ENCODE measurements at regions not wholly inside any gene's neighbourhood (a gene's known extent, or its start where the extent isn't known, plus 50 kb on each side); places are given as distances from the start of the nearest gene placed in this dataset.
A peak's percentile ranks its signal among the peaks of the same experiment; 100 is the strongest.
"Not testable (repeated sequence)": the region's sequence is repeated elsewhere in the genome, so short reads cannot be mapped to it uniquely, and the experiment has no call there.

DNA sequence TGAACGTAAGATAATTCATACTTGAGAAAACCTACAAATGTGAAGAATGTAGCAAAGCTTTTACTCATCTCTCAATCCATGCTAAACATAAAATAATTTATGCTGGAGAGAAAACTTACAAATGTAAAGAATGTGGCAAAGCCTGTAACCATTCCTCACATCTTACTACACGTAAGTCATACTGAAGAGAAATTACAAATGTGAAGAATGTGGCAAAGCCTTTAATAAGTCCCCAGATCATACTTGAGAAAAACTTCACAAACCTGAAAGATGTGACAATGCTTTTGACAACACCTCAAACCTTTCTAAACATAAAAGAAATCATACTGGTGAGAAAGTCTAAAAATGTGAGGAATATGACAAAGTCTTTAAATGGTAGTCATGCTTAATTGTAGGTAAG is 89.4 kb downstream of the ZNF675 start:
- no peak for DNase-seq (ENCODE audit: low spot score)

DNA sequence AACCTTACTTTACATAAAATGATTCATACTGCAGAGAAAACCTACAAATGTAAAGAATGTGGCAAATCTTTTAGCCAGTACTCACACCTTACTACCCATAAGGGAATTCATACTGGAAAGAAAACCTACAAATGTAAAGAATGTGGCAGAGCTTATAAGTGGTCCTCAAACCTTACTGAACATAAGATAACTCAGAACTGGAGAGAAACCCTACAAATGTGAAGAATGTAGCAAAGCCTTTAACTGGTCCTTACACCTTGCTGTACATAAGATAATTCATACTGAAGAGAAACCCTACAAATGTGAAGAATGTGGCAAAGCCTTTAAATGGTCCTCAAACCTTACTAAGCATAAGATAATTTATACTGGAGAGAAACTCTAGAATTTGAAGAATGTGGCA is 90.1 kb downstream of the ZNF675 start:
- no peak for DNase-seq (ENCODE audit: low spot score)

DNA sequence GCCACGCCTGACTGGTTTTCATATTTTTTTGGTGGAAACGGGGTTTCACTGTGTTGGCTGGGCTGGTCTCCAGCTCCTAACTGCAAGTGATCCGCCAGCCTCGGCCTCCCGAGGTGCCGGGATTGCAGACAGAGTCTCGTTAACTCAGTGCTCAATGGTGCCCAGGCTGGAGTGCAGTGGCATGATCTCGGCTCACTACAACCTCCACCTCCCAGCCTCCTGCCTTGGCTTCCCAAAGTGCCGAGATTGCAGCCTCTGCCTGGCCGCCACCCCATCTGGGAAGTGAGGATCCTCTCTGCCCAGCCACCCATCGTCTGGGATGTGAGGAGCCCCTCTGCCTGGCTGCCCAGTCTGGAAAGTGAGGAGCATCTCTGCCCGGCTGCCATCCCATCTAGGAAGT is 92.7 kb downstream of the ZNF675 start:
- not testable (repeated sequence) for DNase-seq (ENCODE audit: low spot score)

DNA sequence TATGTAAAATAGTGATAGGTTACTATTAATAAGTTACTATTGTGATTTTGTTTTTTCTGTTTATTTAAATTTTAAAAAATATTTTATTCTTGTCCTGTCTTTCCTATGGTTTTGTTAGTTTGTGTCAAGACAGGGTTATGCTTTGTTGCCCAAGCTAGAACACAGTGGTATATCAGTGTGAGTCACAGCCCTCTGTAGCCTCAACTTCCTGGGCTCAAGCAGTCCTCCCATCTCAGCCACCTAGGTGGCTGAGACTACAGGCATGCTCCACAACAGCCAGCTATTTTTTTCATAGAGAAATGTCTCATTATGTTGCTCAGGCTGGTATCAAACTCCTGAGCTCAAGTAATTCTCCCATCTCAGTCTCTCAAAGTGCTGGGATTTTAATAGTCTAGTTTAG is 99.5 kb downstream of the ZNF675 start:
- no peak for DNase-seq (ENCODE audit: low spot score)

DNA sequence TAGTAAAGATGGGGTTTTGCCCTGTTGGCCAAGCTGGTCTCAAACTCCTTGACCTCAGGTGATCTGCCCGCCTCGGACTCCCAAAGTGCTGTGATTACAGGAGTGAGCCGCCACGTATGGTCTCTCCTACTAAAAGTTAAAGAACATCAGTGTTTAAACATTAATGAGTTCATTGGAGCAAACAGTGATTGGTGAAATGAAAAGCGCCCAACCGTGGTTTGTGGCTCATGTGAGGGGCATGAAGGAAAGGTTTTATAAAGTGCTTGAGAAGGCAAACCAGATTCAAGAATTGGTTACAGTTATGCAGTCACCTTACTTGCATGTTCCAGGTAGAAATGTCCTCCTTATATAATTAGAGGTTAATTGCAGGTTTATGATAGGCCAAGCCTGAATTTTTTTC is 109.5 kb downstream of the ZNF675 start:
- no peak for DNase-seq (ENCODE audit: low spot score)

DNA sequence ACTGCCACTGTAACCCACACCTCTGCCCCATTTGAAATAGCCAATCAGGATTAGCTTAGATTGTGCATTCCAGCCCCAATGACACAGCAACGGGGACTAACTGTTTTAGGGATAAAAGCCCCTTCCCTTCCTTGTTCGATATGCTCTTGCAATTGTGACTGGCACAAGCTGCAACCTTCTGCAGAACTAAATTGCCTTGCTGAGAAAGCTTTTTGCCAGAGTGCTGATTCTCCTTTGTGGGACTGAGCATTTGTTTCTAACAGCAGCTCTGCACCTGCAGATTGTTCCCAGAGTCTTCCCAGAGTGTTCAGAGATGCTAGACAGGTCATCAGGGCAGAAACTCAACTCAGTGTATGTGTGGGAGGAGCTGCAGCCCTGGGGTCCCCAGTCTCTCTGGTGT is 115.8 kb downstream of the ZNF675 start:
- no peak for DNase-seq (ENCODE audit: low spot score)

DNA sequence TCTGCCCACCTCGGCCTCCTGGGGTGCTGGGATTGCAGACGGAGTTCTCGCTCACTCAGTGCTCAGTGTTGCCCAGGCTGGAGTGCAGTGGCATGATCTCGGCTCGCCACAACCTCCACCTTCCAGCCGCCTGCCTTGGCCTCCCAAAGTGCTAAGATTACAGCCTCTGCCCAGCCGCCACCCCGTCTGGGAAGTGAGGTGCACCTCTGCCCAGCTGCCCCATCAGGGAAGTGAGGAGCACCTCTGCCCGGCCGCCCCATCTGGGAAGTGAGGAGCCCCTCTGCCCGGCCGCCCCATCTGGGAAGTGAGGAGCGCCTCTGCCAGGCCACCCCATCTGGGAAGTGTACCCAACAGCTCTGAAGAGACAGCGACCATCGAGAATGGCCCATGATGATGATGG is 118.9 kb downstream of the ZNF675 start:
- not testable (repeated sequence) for DNase-seq (ENCODE audit: low spot score)

DNA sequence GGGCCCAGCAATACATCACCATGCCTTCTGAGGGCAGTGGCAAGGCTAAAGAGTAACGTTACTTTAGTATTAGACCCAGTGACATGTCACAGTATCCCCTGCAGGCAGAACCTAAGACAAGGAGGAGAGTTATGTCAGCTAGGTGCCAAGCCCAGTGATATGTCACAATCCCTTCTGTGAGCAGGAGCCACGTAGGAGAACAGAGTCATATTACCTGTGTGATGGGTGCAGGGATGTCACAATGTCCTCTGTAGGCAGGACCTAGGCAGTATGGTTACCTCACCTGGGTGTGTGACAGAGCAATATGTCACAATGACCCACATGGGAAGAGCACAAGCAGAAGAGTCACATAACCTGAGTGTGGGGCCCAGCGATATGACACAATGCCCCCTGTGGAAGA is 121.8 kb downstream of the ZNF675 start:
- DNase-seq (ENCODE audit: low spot score) = no peak

DNA sequence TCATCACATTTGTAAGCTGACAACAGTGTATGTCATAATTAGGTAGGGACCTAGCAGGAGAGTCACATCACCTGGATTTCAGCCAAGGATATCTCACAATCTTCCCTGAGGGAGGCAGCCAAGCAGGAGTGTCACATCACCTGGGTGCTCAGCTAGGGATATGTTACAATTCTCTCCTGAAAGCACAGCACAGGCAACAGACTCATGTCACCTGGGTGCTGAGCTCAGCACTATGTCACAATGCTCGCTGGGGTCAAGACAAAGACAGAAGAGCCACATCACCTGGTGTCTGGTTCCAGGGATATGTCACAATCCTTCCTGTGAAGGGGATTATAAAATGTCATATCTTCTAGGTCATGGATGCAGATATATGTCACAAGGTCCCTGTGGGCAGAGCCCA is 123.7 kb downstream of the ZNF675 start:
- DNase-seq (ENCODE audit: low spot score) = no peak

DNA sequence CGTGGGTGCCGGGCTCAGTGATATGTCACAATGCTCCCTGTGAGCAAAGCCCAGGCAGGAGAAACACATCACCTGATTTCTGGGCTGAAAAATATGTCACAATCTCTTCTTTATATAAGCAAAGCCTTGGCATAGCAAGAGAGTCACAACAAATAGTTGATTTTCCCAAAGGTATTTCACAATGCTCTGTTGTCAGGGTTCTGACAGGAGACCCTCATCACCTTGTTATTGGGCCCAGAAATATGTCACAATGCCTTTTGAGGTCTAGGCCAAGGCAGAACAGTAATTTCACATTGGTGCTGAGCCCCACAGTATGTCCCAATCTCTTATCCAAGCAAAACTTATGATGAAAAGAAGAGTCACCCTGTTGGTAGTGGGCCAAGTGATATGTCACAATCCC is 125.7 kb downstream of the ZNF675 start:
- DNase-seq (ENCODE audit: low spot score) = no peak

DNA sequence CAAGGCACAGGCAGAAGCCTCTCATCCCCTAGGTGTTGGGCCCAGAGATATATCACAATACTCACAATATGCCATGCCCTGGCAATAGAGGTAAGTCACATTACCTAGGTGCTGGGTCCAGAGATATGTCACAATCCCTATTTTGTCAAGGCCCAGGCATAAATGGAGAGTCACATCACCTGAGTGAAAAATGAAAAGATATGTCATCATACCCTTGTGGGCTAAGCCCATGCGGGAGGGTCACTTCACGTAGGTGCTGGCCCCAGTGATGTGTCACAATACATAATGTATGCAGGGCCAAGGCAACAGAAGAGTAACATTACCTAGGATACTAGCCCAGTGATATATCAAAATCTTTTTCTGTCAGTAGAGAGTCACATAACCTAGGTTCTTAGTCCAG is 127.0 kb downstream of the ZNF675 start:
- DNase-seq (ENCODE audit: low spot score) = no peak

DNA sequence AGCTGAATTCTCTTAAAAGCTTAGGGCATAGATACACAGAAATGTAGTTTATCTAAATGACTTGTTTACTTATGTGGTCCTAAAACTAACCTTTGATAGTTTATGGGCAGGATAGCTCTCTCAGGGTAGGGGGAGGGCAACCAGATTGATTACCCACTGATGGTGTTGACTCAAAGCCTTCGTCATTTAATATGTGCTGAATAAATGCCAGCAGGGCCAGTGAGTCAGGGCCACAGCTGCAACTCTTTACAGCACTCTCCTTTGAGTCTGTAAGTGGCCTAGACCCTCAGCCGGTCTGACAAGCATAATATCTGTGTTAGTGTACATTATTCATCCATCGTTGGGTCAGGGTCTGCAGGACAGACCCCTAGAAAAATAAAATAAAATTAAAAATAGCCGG is 128.5 kb downstream of the ZNF675 start:
- no peak for DNase-seq (ENCODE audit: low spot score)

DNA sequence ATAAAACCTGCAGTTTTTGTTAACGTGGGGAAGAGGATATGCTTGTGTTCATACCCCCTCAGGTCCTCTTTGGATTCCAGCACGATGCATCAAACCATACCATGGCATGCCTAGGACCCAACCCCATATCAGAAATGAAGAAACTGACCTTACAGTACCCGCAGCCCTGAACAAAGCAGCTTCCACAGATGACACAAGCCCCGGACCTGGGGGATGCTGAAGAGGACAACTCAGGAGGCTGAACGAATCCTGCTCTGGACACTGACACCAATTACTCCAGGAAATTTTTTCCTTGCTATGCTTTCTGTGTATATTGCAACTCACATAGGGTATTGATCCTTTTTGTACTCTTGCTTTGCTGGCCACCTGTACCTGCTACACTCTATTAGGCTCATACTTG is 129.6 kb downstream of the ZNF675 start:
- no peak for DNase-seq (ENCODE audit: low spot score)

DNA sequence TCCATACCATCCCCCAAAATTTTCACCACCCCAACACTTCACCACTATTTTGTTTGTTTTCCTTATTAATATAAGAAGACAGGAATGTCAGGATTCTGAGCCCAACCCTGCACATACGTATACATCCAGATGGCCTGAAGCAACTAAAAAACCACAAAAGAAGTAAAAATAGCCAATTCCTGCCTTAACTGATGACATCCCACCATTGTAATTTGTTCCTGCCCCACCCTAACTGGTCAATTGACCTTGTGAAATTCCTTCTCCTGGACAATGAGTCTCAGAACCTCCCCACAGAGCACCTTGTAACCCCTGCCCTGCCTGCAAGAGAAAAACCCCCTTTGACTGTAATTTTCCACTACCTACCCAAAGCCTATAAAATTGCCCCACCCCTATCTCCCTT is 132.5 kb downstream of the ZNF675 start:
- peak; percentile 54 for DNase-seq (ENCODE audit: low spot score)

DNA sequence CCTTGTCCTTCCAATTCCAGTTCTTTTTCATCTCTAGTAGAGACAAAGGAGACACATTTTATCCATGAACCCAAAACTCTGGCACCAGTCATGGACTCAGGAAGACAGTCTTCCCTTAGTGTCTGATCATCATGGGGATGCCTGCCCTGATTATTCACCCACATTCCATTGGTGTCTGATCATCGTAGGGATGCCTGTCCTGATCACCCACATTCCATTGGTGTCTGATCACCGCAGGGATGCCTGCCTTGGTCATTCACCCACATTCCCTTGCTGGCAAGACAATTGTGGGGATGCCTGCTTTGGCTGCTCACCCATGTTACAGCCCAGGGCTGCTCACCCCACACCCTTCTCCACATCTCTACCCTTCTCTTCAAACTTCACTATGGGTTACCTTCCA is 136.9 kb downstream of the ZNF675 start:
- peak; percentile 64 for DNase-seq (ENCODE audit: low spot score)

DNA sequence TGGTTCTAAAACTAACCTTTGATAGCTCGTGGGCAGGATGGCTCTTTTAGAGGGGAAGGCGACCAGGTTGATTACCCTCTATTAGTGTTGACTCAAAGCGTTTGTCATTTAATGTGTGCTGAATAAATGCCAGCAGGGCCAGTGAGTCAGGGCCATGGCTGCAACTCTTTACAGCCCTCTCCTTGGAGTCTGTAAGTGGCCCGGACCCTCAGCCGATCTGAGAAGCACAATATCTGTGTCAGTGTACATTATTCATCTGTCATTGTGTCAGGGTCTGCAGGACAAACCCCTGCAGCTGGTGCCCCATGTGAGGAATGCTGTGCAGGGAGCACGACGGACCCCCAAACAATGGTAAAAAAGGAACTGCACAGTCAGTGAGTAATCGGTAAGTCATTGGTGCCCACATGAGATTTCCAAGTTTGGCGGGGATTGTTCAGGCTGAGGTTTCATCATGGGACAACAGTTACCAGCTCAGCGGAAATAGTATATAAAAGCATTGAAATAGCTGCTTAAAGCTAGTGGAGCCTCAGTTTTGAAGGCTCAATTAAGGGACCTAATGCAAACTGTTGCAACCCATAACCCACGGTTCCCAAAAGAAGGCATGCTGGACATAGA is 139.1 kb downstream of the ZNF675 start:
- DNase-seq (ENCODE audit: low spot score) = peak; percentile 26

DNA sequence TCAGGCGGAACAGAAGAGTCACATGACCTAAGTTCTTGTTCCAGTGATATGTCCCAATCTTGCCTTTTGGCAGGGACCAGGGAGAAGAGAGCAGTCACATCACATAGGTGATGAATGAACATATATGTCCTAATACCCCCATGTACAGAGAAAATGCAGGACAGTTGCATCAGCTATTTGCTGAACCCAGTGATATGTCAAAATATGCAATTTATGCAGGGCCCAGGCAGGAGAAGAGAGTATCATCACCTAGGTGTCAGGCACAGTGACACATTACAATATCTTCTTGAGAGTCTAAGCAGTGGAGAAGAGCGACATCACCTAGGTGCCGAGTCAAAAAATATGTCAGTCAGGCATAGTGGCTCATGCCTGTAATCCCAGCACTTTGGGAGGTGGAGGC is 139.9 kb downstream of the ZNF675 start:
- no peak for DNase-seq (ENCODE audit: low spot score)

DNA sequence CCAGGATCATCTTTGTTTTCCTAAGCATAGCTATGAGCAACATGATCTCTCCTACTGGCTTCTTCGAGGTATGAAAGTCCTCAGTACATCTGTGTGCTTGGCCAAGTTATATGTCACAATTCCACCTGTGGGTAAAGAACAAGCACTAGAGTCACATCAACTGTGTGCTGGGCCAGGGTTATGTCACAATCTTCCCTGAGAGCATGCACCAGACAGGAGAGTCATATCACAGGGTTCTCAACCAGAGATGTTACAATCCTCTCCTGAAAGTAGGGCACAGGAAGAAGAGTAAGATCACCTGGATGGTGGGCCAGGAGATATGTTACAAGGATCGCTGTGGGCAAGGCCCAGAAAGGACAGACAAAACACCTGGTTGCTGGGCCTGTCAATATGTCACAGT is 143.7 kb downstream of the ZNF675 start:
- no peak for DNase-seq (ENCODE audit: low spot score)

DNA sequence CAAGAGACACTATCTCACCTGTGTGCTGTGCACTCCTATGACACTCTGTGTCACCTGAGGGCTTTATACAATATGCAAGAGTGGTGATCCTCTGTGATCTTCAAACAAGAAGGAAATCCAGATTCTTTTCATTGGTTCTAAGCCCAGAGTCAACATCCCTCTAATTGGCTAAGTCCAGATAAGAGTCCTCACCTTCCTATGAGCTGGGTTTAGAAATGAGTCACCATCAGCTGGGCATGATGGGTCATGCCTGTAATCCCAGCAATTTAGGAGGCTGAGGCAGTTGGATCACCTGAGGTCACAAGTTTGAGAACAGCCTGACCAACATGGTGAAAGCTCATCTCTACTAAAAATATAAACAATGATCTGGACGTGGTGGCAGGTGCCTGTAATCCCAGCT is 144.4 kb downstream of the ZNF675 start:
- no peak for DNase-seq (ENCODE audit: low spot score)

DNA sequence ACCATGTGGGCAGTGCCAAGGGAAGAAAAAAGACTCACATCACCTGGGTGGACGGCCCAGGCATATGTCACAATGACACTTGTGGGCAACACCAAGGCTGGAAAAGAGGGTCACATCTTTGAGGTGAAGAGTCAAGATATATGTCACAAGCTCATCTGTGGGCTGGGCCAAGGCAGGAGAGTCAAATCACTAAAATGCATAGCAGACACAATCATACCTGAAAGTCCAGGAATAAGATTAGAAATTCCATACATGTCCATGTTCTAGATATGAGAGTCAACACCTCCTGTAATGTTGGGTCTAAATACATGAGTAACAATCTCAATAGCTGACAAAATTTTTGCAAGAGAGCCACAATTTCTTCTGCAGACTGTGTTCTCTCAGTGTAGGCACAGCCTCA is 145.0 kb downstream of the ZNF675 start:
- DNase-seq (ENCODE audit: low spot score) = no peak

DNA sequence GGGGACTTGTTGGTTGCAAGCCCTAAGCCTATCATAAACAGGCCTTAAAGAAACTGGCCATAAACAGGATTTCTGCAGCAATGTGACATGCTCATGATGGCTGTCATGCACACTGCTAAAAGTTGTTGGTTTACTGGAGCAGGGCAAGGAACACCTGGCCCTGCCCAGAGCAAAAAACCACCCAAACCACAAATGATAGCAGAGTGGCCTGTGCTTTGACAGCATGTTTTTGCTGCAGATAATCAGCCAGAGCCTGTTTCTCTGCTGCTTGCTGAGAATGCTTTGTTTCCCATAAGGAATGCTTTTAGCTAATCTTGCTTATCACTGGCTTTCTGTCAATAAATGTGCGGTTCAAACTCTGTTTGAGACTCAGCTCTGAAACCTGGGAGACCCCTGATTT is 144.9 kb upstream of the ZNF91 start:
- not testable (repeated sequence) for DNase-seq (ENCODE audit: low spot score)

DNA sequence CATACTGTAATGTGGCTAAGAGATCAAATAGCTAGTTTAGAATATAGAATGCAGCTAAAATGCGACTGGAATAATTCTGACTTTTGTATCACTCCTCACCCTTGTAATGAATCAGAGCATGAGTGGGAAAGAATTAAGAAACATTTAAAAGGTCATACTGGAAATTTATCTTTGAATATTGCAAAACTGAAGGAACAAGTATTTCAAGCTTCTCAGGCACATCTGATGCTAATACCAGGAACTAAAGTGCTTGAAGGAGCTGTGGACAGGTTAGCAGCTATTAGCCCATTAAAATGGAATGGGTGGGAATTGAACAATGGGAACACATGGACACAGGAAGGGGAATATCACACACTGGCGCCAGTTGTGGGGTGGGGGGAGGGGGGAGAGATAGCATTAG is 144.2 kb upstream of the ZNF91 start:
- DNase-seq (ENCODE audit: low spot score) = no peak

DNA sequence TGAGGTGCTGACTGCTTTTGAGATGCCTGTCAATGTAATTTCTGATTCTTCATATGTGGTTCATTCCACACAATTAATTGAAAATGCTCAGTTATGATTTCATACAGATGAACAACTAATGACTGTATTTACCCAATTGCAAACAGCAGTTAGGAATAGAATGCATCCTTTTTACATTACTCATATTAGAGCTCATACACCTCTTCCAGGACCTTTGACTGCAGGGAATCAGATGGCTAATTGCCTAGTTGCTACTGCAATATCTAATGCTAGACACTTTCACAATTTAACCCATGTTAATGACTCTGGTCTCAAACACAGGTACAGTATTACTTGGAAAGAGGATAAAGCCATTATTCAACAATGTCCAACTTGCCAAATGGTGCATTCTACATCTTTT is 141.9 kb upstream of the ZNF91 start:
- not testable (repeated sequence) for DNase-seq (ENCODE audit: low spot score)

DNA sequence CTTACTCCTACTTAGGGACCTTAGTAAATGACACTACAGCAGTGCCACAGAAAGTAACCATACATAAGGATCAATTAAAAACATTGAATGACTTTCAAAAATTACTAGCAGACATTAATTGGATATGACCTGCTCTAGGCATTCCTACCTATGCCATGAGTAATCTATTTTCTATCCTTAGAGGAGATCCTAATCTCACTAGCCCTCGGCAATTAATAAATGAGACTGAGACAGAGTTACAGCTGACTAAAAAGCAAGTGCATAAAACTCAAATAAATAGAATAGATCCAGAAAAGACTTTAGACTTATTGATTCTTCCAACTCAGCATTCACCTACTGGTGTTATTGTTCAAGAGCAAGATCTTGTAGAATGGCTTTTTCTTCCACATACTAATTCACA is 141.1 kb upstream of the ZNF91 start:
- DNase-seq (ENCODE audit: low spot score) = not testable (repeated sequence)

DNA sequence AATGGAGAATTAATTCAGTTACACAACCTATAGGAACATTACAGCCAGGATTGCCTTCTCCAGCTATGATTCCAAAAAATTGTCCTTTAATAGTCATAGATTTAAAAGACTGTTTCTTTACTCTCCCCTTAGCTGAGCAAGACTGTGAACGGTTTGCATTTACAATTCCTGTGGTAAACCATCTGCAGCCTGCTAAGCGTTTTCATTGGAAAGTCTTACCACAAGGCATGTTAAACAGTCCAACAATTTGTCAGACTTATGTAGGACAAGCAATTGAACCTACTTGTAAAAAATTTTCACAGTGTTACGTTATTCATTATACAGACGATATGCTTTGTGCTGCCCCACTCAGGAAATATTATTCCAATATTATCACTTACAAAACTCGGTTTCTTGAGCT is 140.6 kb upstream of the ZNF91 start:
- not testable (repeated sequence) for DNase-seq (ENCODE audit: low spot score)
